Right atrium auricular region (tissue), 2 donors: ENCODE measurements at regions not wholly inside any gene's neighbourhood (a gene's known extent, or its start where the extent isn't known, plus 50 kb on each side); places are given as distances from the start of the nearest gene placed in this dataset.

ENCODE experiments used
- DNase-seq: peaks from one replicate; pipeline ENCODE4 v3.0.0-alpha.2; 2019; ENCODE audit warnings: low spot score
- H3K27ac ChIP-seq, 2 donors: fragments of 200-600 bp; sonication (generic); 1 replicate in 1 of 2; 2 replicates in 1 of 2; pipeline ENCODE4 v1.5.1; 2016 to 2019
- H3K27me3 ChIP-seq, 2 donors: fragments of 200-600 bp; sonication (generic); one replicate each; pipeline versions ENCODE4 v1.5.1 to v1.6.0; 2017 to 2019
- H3K36me3 ChIP-seq: fragments of 200-600 bp; sonication (generic); one replicate; pipeline ENCODE4 v1.5.1; 2016
- H3K4me1 ChIP-seq, 2 donors: fragments of 200-600 bp; sonication (generic); one replicate each; pipeline versions ENCODE4 v1.5.1 to v1.6.0; 2017 to 2019
- H3K4me3 ChIP-seq, 2 donors: fragments of 200-600 bp; sonication (generic); 1 replicate in 1 of 2; 2 replicates in 1 of 2; pipeline ENCODE4 v1.5.1; 2017 to 2019; ENCODE audit warnings: mild to moderate bottlenecking in 1 of 2, moderate library complexity in 1 of 2
- H3K9me3 ChIP-seq, 2 donors: fragments of 200-600 bp; sonication (generic); one replicate each; pipeline ENCODE4 v1.5.1; 2019
- CTCF ChIP-seq, 2 donors: fragments of 200-600 bp; sonication (generic); IDR thresholded peaks; one replicate each; pipeline ENCODE4 v1.5.1; 2019; ENCODE audit warnings: antibody characterized with exemption in 2 of 2

- Histone ChIP-seq H3K27ac (no peak overlapping the region), H3K9me3 (no peaks in the 10 kb centered on the region), H3K4me3 (no peak overlapping the region), H3K27me3 (no peaks in the 10 kb centered on the region), H3K36me3 (no peaks in the 10 kb centered on the region), H3K4me1 (no peaks in the 10 kb centered on the region)
- DNase-seq, result no peak
- TF ChIP-seq CTCF (IDR thresholded peaks at IDR 0.05), result no peak
Observed at GRCh38 chr21:32189688-32190483, 89.0 kb downstream of the MIS18A start.

- no peak for DNase-seq
- Histone ChIP-seq H3K4me1 (no peaks in the 10 kb centered on the region), H3K27me3 (no peaks in the 10 kb centered on the region), H3K9me3 (no peaks in the 10 kb centered on the region), H3K4me3 (no peak overlapping the region), H3K27ac (no peak overlapping the region), H3K36me3 (no peaks in the 10 kb centered on the region)
- no peak for TF ChIP-seq CTCF (IDR thresholded peaks at IDR 0.05)
Observed at GRCh38 chr21:32186804-32187203, 92.0 kb downstream of the MIS18A start.

- TF ChIP-seq CTCF (IDR thresholded peaks at IDR 0.05), result no peak
- DNase-seq, result no peak
- H3K9me3 ChIP-seq, result no peaks in the 10 kb centered on the region
Observed at GRCh38 chr21:32185726-32186125, 93.1 kb downstream of the MIS18A start.

GRCh38 chr21:32185103-32185502 is 93.7 kb downstream of the MIS18A start:
- TF ChIP-seq CTCF (IDR thresholded peaks at IDR 0.05), result no peak
- Histone ChIP-seq H3K9me3 (no peaks in the 10 kb centered on the region), H3K4me1 (no peaks in the 10 kb centered on the region), H3K36me3 (no peaks in the 10 kb centered on the region), H3K27ac (no peak overlapping the region), H3K4me3 (no peak overlapping the region), H3K27me3 (no peaks in the 10 kb centered on the region)
- no peak for DNase-seq

More at GRCh38 chr21:32185726-32186125, 93.1 kb downstream of the MIS18A start:
- Histone ChIP-seq H3K36me3 (no peaks in the 10 kb centered on the region), H3K27me3 (no peaks in the 10 kb centered on the region), H3K4me3 (no peak overlapping the region), H3K27ac (no peak overlapping the region), H3K4me1 (no peaks in the 10 kb centered on the region)

DNA sequence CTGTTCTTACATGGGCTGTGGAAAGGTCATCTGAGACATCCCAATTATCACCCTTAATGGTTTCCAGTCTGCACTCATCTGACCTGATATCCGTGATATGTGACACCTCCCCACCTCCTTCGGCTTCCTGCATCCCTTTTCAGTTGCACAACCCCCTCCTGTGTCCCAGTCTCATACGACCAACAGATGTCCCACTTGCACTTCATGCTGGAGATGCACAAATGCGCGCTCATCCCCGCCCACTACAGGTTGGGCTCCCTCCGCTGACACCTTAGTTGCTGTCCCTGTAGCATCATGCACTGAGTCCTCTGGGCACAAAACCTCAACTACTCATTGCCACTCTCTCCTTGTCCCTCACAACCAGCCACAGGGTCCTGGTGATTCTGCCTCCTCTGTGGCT is 94.4 kb downstream of the MIS18A start:
- no peak overlapping the region for H3K27ac ChIP-seq
- H3K36me3 ChIP-seq, result no peaks in the 10 kb centered on the region
- no peak for DNase-seq
- H3K27me3 ChIP-seq, result no peaks in the 10 kb centered on the region
- no peak for TF ChIP-seq CTCF (IDR thresholded peaks at IDR 0.05)
- no peaks in the 10 kb centered on the region for H3K9me3 ChIP-seq
- H3K4me3 ChIP-seq, result no peak overlapping the region
- H3K4me1 ChIP-seq, result no peaks in the 10 kb centered on the region

- no peak overlapping the region for H3K4me3 ChIP-seq
- no peak for DNase-seq
- no peak for TF ChIP-seq CTCF (IDR thresholded peaks at IDR 0.05)
- no peaks in the 10 kb centered on the region for H3K27me3 ChIP-seq
- no peaks in the 10 kb centered on the region for H3K4me1 ChIP-seq
- no peaks in the 10 kb centered on the region for H3K9me3 ChIP-seq
- H3K27ac ChIP-seq, result peak overlapping the region in 1 of 2 donors; percentile 23
- H3K36me3 ChIP-seq, result no peaks in the 10 kb centered on the region
Observed at GRCh38 chr21:32184065-32184464, 94.8 kb downstream of the MIS18A start.
